ENCODE measurements at regions not wholly inside any gene's neighbourhood (a gene's known extent, or its start where the extent isn't known, plus 50 kb on each side); places are given as distances from the start of the nearest gene placed in this dataset.

DNA sequence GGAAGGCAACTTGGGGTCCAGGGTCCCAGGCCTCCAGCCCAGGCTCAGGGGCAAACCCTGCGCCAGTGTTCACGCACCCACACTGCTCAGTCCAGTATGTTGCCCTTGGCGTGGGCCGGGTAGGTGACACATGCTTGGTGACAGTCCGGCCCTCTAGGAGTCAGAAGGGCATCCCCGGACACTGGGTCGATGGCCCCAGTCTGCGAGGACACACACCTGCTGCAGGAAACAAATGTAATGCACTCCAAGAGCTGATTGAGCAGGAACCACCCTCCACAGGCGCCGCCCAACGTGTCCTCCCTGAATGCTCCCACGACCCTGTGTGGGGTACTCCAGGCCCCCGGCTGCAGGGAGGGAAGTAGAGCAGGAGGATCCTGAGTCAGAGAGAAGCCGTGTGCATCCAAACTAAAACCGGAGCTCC lies 160.7 kb downstream of the DLL1 start:
- no peak for TF ChIP-seq POLR2A (IDR thresholded peaks at IDR 0.05)
- TF ChIP-seq, protein P1, sequence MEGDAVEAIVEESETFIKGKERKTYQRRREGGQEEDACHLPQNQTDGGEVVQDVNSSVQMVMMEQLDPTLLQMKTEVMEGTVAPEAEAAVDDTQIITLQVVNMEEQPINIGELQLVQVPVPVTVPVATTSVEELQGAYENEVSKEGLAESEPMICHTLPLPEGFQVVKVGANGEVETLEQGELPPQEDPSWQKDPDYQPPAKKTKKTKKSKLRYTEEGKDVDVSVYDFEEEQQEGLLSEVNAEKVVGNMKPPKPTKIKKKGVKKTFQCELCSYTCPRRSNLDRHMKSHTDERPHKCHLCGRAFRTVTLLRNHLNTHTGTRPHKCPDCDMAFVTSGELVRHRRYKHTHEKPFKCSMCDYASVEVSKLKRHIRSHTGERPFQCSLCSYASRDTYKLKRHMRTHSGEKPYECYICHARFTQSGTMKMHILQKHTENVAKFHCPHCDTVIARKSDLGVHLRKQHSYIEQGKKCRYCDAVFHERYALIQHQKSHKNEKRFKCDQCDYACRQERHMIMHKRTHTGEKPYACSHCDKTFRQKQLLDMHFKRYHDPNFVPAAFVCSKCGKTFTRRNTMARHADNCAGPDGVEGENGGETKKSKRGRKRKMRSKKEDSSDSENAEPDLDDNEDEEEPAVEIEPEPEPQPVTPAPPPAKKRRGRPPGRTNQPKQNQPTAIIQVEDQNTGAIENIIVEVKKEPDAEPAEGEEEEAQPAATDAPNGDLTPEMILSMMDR (IDR thresholded peaks at IDR 0.05) = no peak
- H3K36me3 ChIP-seq = no peaks in the 10 kb centered on the region
- peak in 1 of 2 donors; percentile 14 for DNase-seq
- H3K4me3 ChIP-seq = no peak overlapping the region
- H3K9me3 ChIP-seq = no peaks in the 10 kb centered on the region
- H3K27ac ChIP-seq = no peak overlapping the region
- no peaks in the 10 kb centered on the region for H3K4me1 ChIP-seq
- intact Hi-C loops (cut with DNase I; ENCODE audit: low total_unique reads) = no loop called here
- H3K27me3 ChIP-seq = no peaks in the 10 kb centered on the region

- Histone ChIP-seq H3K9me3 (no peaks in the 10 kb centered on the region), H3K27me3 (no peaks in the 10 kb centered on the region), H3K4me3 (no peak overlapping the region), H3K36me3 (no peaks in the 10 kb centered on the region), H3K4me1 (no peaks in the 10 kb centered on the region), H3K27ac (no peak overlapping the region)
- DNase-seq = peak in 1 of 2 donors; percentile 29
- TF ChIP-seq, protein P1 (IDR thresholded peaks at IDR 0.05) = no peak
- TF ChIP-seq POLR2A (IDR thresholded peaks at IDR 0.05) = no peak
- intact Hi-C loops (cut with DNase I; ENCODE audit: low total_unique reads) = no loop called here
These were observed 161.1 kb downstream of the DLL1 start for GRCh38 chr6:170129691-170130171.

GRCh38 chr6:170128811-170129681 lies 161.8 kb downstream of the DLL1 start:
- Histone ChIP-seq H3K27me3 (no peaks in the 10 kb centered on the region), H3K36me3 (no peaks in the 10 kb centered on the region)
- intact Hi-C loops (cut with DNase I; ENCODE audit: low total_unique reads) = no loop called here

GRCh38 chr6:170128346-170128745 lies 162.5 kb downstream of the DLL1 start:
- intact Hi-C loops (cut with DNase I; ENCODE audit: low total_unique reads) = no loop called here
- Histone ChIP-seq H3K27me3 (no peaks in the 10 kb centered on the region), H3K9me3 (no peaks in the 10 kb centered on the region), H3K4me1 (no peaks in the 10 kb centered on the region), H3K27ac (no peak overlapping the region), H3K36me3 (no peaks in the 10 kb centered on the region), H3K4me3 (no peak overlapping the region)
- DNase-seq = peak in 1 of 2 donors; percentile 6
- TF ChIP-seq, protein P1 (IDR thresholded peaks at IDR 0.05) = no peak

More at GRCh38 chr6:170128811-170129681, 161.8 kb downstream of the DLL1 start:
- Histone ChIP-seq H3K4me1 (no peaks in the 10 kb centered on the region), H3K9me3 (no peaks in the 10 kb centered on the region), H3K4me3 (no peak overlapping the region), H3K27ac (no peak overlapping the region)
- DNase-seq = peak in 1 of 2 donors; percentile 10
- TF ChIP-seq, protein P1 (IDR thresholded peaks at IDR 0.05) = no peak
- TF ChIP-seq POLR2A (IDR thresholded peaks at IDR 0.05) = no peak

DNA sequence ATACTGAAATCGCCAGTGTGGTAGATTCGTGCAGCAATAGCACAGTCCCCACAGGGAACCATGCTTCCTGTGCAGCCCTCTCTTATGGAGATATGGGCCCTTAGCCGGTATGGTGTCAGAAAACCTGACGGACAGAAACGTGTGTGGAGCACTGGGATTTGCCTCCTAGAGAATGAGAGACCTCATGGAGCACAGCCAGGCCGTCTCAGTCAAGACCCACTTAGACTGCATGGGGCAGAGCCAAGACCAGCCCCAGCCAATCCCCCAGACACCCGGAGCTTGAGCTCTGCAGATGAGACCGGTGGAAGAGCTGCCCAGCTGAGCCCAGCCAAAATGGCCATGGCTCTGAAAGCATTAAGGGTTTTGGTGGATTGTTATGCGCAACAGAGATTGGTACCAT lies 163.7 kb downstream of the DLL1 start:
- no peaks in the 10 kb centered on the region for H3K27me3 ChIP-seq
- TF ChIP-seq, protein P1 (IDR thresholded peaks at IDR 0.05) = no peak
- TF ChIP-seq POLR2A (IDR thresholded peaks at IDR 0.05) = no peak
- intact Hi-C loops (cut with DNase I; ENCODE audit: low total_unique reads) = no loop called here
- H3K36me3 ChIP-seq = no peaks in the 10 kb centered on the region
- H3K4me3 ChIP-seq = no peak overlapping the region
- H3K9me3 ChIP-seq = no peaks in the 10 kb centered on the region
- no peak for DNase-seq
- no peaks in the 10 kb centered on the region for H3K4me1 ChIP-seq
- H3K27ac ChIP-seq = no peak overlapping the region
